Inflammatory macrophage treated with lipopolysaccharide for 1 hour (primary cell): ENCODE measurements at regions not wholly inside any gene's neighbourhood (a gene's known extent, or its start where the extent isn't known, plus 50 kb on each side); places are given as distances from the start of the nearest gene placed in this dataset.

Experiments
- DNase-seq, 2 donors: peaks; one replicate each; pipeline ENCODE4 v3.0.0-alpha.2; 2020 to 2022

- no peak for DNase-seq
Observed at GRCh38 chr5:125584140-125584520, 837.7 kb upstream of the ZNF608 start.

DNA sequence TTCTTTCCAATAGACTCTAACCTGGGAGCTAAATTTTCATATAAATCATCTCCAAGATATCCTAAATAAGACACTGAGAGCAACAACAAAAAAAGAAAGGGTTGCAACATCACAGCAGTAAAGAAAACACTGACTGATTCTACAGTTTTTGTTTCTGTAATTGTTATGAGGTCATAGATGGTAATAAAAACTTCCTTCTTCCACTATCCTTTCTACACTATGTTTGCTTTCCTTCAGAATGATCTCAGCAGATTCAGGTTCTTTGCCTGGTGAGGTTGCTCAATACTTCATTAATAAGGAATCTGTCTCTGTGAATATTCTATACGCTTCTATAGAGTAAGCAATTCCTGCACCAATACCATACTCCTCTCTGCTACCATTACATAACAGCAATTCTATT, 835.6 kb upstream of the GRAMD2B start:
- DNase-seq = no peak

GRCh38 chr5:125592856-125593255, 830.4 kb upstream of the GRAMD2B start:
- DNase-seq = no peak

GRCh38 chr5:125595095-125595494, 828.1 kb upstream of the GRAMD2B start:
- no peak for DNase-seq

- DNase-seq = no peak
Observed at GRCh38 chr5:125595845-125596244, 827.4 kb upstream of the GRAMD2B start.

- DNase-seq = no peak
Observed at GRCh38 chr5:125597338-125597737, 825.9 kb upstream of the GRAMD2B start.

DNA sequence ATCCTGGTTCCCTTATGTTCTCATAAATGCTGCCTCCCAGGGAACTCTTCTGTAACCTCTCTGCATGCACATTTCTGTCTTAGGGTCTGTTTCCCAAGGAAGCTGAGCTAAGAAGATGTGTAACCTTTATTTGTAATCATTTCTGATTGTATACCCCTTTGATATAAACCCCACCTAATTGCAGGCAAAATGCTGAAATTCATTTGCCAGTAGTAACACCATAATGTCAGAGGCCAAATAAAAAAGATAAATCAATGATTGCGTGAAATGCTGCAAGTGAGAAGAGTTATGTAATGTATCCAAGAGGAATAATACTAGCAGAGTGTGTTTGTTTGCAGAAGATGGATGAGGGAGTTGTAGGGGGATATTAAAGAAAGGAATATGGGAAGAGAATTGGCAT, 822.6 kb upstream of the GRAMD2B start:
- DNase-seq = no peak

GRCh38 chr5:125602184-125602583, 821.0 kb upstream of the GRAMD2B start:
- no peak for DNase-seq

DNA sequence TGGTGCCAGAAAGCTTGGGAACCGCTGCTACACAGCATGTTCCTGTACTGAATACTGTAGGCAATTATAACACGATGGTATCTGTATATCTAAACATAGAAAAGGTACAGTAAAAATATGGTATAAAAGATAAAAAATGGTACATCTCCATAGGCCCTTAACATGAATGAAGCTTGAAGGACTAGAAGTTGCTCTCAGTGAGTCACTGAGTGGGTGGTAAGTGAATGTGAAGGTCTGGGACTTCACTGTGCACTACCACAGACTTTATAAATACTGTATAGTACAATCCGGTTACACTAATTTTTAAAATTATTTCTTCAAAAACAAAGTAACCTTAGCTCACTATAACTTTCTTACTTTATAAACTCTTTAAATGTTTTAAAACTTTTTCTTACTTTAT, 819.9 kb upstream of the GRAMD2B start:
- no peak for DNase-seq

GRCh38 chr5:125604104-125604503, 819.1 kb upstream of the GRAMD2B start:
- no peak for DNase-seq

DNA sequence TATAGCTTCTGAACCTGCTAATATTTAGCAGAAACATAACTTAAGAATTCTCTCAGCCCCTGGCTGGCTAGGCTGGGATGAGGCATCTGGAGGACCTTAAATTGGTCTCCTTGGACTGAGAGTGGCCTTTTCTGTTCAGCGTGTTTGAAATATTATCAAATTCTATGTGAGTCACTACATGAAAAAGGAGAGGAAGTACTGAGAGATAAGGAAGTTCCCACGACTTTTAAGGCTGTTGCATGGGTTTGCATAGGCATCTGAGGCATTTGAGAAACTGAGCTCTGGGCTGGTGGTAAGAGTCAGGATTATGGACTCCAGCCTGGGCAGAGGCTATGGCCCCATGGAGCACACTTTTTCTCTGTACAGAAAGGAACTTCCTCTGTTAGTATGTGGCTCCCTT, 816.2 kb upstream of the GRAMD2B start:
- DNase-seq = peak in 1 of 2 donors; percentile 3

DNA sequence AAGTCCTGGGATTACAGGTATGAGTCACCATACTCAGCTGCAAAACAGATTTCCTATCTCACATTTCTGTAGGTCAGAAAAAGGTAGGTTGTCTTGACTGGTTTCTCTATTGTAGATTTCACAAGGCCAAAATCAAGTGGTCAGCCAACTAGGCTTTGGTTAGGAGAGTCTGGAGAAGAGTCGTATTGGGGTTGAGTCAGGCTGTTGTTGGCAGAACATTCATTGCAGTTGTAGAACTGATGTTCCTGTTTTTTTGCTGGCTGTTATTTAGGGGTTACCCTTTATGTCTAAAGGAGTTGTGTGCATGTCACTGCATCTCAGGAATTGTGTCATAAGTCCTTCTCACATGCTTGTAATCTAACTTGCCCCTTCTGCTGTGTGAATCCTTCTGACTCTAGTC, 814.2 kb upstream of the GRAMD2B start:
- DNase-seq = no peak

GRCh38 chr5:125610892-125611291, 812.3 kb upstream of the GRAMD2B start:
- DNase-seq = no peak

DNA sequence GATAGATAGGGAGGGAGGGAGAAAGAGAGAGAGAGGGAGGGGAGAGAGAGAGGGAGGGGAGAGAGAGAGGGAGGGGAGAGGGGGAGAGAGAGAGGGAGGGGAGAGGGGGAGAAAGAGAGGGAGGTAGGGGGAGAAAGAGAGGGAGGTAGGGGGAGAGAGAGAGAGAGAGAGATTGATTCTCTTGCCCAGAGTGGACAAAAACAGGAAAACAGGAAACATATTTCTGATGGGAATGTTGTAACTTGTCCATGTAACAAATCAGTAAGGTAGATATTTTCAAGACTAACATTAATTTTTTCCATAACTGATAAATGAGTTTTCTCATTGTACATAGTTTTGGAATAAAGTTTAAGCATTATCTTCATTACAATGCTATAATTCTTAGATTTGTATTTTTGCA, 811.7 kb upstream of the GRAMD2B start:
- DNase-seq = no peak

DNA sequence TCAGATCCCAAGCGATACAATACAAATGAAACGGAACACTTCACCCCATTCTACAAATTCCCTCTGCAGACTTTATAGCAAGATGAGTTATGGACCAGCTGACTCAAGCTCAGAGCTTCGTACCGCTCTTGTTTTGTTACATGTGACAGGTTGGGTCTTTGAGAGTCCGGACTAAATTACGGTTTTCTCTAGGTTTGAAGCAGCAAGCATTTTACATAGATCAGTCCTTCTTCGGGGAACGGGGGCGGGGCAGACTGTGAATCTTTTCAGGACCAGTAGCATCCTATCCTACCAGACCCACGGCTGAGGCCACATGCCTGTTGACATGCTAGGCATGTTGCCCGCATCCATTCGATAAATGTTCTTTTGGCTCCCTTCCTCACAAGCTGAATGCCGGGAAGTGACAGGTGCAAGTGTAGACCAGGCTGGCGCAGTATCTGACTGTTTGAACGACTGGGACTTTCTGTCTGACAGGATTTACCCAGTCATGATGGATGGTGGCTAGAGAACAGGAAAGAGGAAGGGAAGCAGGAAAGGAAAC, 811.0 kb upstream of the GRAMD2B start:
- DNase-seq = no peak

DNA sequence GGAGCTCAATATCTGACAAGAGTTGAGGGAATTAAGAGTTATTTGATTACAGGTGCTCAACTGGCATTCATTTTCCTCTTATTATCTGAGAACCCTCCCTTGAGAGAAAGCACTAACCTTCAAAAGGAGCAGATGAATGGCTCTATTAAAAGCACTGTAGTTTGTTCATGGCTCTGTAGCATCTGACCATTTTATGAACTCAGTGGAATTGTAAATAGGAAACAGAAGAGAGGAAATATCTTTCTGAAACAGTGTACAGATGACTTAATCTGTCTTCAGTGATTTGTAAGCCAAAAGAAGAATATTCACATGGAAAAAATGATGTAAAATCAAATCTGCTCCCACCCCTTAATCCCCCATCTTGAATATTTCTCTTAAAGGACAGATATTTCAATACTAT, 810.4 kb upstream of the GRAMD2B start:
- no peak for DNase-seq

- no peak for DNase-seq
Observed at GRCh38 chr5:125630237-125630636, 793.0 kb upstream of the GRAMD2B start.

- DNase-seq = no peak
Observed at GRCh38 chr5:125633523-125633922, 789.7 kb upstream of the GRAMD2B start.

DNA sequence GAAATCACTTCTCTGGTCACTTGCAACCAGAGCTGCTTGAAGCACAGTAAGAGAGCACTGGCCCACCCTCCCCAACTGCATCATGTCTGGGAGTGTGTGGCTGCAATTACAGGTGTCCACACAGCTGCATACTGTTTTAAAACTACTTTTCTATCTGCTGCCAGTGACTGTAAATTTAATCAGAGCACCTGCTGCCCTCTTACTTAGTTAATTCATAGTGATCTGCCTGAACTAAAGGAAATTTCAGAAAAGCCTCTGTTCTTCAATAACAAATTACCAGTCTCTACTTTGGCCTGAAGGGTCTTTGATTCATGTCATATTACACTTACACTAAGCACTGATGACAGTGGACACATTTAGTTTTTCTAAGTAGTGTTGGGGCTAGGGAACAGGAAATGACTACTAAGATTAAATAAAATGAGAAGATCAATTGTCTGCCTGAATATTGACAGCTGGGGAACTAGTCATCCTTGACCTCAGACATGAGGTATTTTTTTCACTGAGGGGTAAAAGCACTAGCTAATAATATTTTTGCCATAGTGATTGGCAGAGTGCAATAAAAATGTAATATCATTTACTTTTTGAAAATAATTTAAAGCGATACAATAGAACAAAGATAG, 788.9 kb upstream of the GRAMD2B start:
- no peak for DNase-seq

- no peak for DNase-seq
Observed at GRCh38 chr5:125639858-125640257, 783.4 kb upstream of the GRAMD2B start.

- no peak for DNase-seq
Observed at GRCh38 chr5:125652761-125653160, 770.4 kb upstream of the GRAMD2B start.

- no peak for DNase-seq
Observed at GRCh38 chr5:125654392-125654791, 768.8 kb upstream of the GRAMD2B start.

DNA sequence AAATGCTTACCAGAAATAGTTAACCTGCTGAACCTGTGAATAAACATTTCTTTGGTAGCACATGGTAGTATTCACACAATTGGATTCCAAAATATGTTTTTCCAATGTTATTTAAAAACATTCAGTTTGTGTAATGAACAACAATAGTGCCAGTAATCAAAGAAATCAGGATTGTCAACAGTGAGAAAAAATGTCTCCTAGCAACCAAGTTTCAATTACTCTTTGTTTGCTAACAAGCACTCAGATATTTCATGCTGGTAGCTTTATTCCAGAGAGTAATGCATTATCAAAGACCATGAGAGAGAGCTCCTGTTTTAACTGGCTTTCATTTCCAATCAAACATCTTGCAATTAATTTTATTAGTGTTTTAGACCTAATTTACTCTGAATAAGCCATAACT, 768.1 kb upstream of the GRAMD2B start:
- DNase-seq = no peak

DNA sequence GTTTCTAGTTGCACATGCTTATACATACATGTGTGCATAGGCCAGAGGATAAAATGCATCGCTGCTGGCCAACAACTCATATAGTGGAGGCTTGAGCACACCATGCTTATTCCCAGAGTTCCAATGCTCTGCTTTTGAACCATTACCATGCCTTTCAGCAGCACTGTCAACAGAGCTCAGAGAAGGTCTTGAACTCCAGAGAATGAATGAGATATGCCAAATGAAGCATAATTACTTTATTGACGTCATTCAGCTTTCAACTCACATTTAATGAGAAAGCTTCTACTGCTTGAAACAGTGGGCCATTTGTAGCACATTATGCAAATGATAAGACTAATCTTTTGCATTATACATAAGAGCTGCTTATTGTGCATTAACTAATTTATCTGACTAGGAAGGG, 765.3 kb upstream of the GRAMD2B start:
- no peak for DNase-seq

GRCh38 chr5:125659316-125660023, 763.7 kb upstream of the GRAMD2B start:
- no peak for DNase-seq
